Panc1 (cell line): ENCODE measurements at regions not wholly inside any gene's neighbourhood (a gene's known extent, or its start where the extent isn't known, plus 50 kb on each side); places are given as distances from the start of the nearest gene placed in this dataset.

Source experiments
- CTCF ChIP-seq: fragments of 450-650 bp; IDR thresholded peaks from 2 replicates; pipeline ENCODE4 v1.5.1; 2017; ENCODE audit warnings: mild to moderate bottlenecking
- POLR2AphosphoS5 ChIP-seq: IDR thresholded peaks from 2 replicates; pipeline ENCODE4 v1.6.1; 2012; ENCODE audit warnings: mild to moderate bottlenecking, low read depth, low read length, moderate library complexity
- SIN3A ChIP-seq: IDR thresholded peaks from 2 replicates; pipeline ENCODE4 v1.6.1; 2012; ENCODE audit warnings: low read depth, mild to moderate bottlenecking, low read length, moderate library complexity, borderline replicate concordance; ENCODE audit not compliant: insufficient read depth

GRCh38 chr12:46533723-46534122 is 161.2 kb upstream of the SLC38A2 start:
- TF ChIP-seq POLR2AphosphoS5: no peak
- TF ChIP-seq CTCF: no peak
- TF ChIP-seq SIN3A: no peak
